ENCODE measurements at regions not wholly inside any gene's neighbourhood (a gene's known extent, or its start where the extent isn't known, plus 50 kb on each side); places are given as distances from the start of the nearest gene placed in this dataset.
"Not testable (repeated sequence)": the region's sequence is repeated elsewhere in the genome, so short reads cannot be mapped to it uniquely, and the experiment has no call there.

DNA sequence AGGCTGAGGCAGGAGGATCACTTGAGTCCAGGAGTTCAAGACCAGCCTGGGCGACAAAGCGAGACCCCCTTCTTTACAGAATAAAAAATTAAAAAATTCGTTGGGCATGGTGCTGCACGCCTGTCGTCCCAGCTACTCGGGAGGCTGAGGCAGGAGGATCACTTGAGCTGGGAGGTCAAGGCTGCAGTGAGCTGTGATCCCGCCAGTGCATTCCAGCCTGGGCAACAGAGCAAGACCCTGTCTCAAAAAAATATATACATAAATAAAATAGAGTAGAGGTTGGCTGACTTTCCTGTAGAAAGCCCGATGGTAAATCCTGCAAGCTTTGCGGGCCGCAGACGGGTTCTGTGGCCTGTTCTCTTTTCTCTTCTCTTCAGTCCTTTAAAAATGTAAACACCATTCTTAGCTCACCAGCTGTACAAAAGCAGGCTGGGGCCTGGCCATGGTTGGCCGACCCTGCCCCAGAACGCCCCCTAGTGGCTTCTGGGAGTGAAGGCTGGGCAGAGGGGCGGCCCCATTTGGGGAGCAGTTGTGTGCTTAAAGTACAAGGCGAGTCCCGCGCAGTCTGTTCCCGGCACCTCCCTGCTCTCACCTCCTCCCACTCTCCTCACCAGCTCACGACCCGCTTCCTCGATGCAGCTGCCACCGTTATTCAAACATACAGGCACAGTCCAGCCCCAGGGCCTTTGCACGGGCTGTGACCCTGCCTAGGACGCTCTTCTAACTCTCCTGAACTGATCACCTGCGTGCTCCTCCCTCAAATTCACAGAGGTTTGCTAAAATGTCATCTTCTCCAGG, 109.5 kb downstream of the CRLF3 start:
- H3K4me1 ChIP-seq (ENCODE audit: control insufficient read depth, extremely low read depth, insufficient read depth, low read length); H3K9ac ChIP-seq (ENCODE audit: control insufficient read depth, extremely low read depth, insufficient read depth, low read length); H2AFZ ChIP-seq (ENCODE audit: control insufficient read depth, low read length); H3K9me3 ChIP-seq (ENCODE audit: control insufficient read depth, low read depth, low read length); H3K36me3 ChIP-seq (ENCODE audit: control insufficient read depth in 2 of 2, extremely low read depth in 1 of 2, insufficient read depth in 2 of 2, low read length in 2 of 2); H3K9me1 ChIP-seq (ENCODE audit: control insufficient read depth, extremely low read depth, insufficient read depth, low read length); H3K27ac ChIP-seq (ENCODE audit: control insufficient read depth, insufficient read depth, low read length); H4K20me1 ChIP-seq (ENCODE audit: control insufficient read depth, extremely low read depth, insufficient read depth, low read length); dilution Hi-C loops (cut with MboI; ENCODE audit: extremely low pct_ligation_motif_present, low sequenced_read_pairs); FAIRE-seq; DNase-seq (ENCODE audit: low read depth, low spot score); H3K27me3 ChIP-seq (ENCODE audit: control insufficient read depth, extremely low read depth, insufficient read depth, low read length); H3K4me3 ChIP-seq (ENCODE audit: control insufficient read depth in 2 of 3, extremely low read depth in 1 of 3, insufficient read depth in 2 of 3, low read depth in 1 of 3, low read length in 3 of 3); H3K4me2 ChIP-seq (ENCODE audit: control insufficient read depth, extremely low read depth, insufficient read depth, low read depth, low read length): not testable (repeated sequence)
- H3K79me2 ChIP-seq (ENCODE audit: control insufficient read depth, insufficient read depth, low read length): peaks cover 32% of the 10 kb centered on the region
- TF ChIP-seq, protein P1, sequence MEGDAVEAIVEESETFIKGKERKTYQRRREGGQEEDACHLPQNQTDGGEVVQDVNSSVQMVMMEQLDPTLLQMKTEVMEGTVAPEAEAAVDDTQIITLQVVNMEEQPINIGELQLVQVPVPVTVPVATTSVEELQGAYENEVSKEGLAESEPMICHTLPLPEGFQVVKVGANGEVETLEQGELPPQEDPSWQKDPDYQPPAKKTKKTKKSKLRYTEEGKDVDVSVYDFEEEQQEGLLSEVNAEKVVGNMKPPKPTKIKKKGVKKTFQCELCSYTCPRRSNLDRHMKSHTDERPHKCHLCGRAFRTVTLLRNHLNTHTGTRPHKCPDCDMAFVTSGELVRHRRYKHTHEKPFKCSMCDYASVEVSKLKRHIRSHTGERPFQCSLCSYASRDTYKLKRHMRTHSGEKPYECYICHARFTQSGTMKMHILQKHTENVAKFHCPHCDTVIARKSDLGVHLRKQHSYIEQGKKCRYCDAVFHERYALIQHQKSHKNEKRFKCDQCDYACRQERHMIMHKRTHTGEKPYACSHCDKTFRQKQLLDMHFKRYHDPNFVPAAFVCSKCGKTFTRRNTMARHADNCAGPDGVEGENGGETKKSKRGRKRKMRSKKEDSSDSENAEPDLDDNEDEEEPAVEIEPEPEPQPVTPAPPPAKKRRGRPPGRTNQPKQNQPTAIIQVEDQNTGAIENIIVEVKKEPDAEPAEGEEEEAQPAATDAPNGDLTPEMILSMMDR (optimal IDR thresholded peaks at IDR 0.05 in 1 of 3, IDR thresholded peaks at IDR 0.05 in 1 of 3, conservative IDR thresholded peaks at IDR 0.05 in 1 of 3; ENCODE audit: extremely low read depth in 1 of 3, insufficient read depth in 2 of 3, low read length in 3 of 3): peak; percentile 35 to 55 (median 44)

DNA sequence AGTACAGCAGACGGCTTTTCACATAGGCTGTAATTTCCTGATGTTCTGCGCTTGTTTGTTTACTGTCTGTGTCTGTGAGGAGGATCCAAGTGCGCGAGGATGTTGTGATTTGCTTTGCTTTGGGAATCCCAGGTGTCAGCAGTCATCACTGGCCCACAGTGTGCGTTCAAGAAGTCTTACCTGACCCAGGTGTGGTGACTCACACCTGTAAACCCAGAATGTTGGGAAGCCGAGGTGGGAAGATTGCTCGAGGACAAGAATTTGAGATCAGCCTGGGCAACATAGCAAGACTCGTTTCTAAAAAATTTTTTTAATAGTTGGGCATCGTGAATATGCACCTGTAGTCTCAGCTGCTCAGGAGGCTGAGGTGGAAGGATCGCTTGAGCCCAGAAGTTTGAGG, 110.7 kb downstream of the CRLF3 start:
- dilution Hi-C loops (cut with MboI; ENCODE audit: extremely low pct_ligation_motif_present, low sequenced_read_pairs); FAIRE-seq; H3K9ac ChIP-seq (ENCODE audit: control insufficient read depth, extremely low read depth, insufficient read depth, low read length); H2AFZ ChIP-seq (ENCODE audit: control insufficient read depth, low read length); H3K27ac ChIP-seq (ENCODE audit: control insufficient read depth, insufficient read depth, low read length); H3K36me3 ChIP-seq (ENCODE audit: control insufficient read depth in 2 of 2, extremely low read depth in 1 of 2, insufficient read depth in 2 of 2, low read length in 2 of 2); DNase-seq (ENCODE audit: low read depth, low spot score); H3K4me2 ChIP-seq (ENCODE audit: control insufficient read depth, extremely low read depth, insufficient read depth, low read depth, low read length); H3K4me1 ChIP-seq (ENCODE audit: control insufficient read depth, extremely low read depth, insufficient read depth, low read length); H3K4me3 ChIP-seq (ENCODE audit: control insufficient read depth in 2 of 3, extremely low read depth in 1 of 3, insufficient read depth in 2 of 3, low read depth in 1 of 3, low read length in 3 of 3); H3K9me3 ChIP-seq (ENCODE audit: control insufficient read depth, low read depth, low read length); H4K20me1 ChIP-seq (ENCODE audit: control insufficient read depth, extremely low read depth, insufficient read depth, low read length); H3K9me1 ChIP-seq (ENCODE audit: control insufficient read depth, extremely low read depth, insufficient read depth, low read length); H3K27me3 ChIP-seq (ENCODE audit: control insufficient read depth, extremely low read depth, insufficient read depth, low read length): not testable (repeated sequence)
- H3K79me2 ChIP-seq (ENCODE audit: control insufficient read depth, insufficient read depth, low read length): peaks cover 32% of the 10 kb centered on the region

DNA sequence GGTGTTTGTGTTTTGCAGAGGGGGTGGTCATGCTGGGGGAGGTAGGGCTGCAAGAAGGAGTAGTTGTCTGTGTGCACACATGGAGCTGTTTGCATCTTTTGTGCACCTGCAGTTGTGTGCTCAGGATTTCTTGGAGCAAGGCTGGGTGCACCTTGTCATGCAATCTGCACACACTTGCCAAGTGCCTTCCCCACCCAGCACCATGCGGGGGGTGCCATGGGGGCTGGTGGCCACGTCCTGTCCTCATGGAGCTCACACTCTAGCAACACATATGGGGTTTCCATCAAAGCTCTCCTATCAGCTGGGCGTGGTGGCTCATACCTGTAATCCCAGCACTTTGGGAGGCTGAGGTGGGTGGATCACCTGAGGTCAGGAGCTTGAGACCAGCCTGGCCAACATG, 111.6 kb downstream of the CRLF3 start:
- H3K9me3 ChIP-seq (ENCODE audit: control insufficient read depth, low read depth, low read length); DNase-seq (ENCODE audit: low read depth, low spot score); H3K4me3 ChIP-seq (ENCODE audit: control insufficient read depth in 2 of 3, extremely low read depth in 1 of 3, insufficient read depth in 2 of 3, low read depth in 1 of 3, low read length in 3 of 3); H3K9me1 ChIP-seq (ENCODE audit: control insufficient read depth, extremely low read depth, insufficient read depth, low read length); dilution Hi-C loops (cut with MboI; ENCODE audit: extremely low pct_ligation_motif_present, low sequenced_read_pairs); H3K27me3 ChIP-seq (ENCODE audit: control insufficient read depth, extremely low read depth, insufficient read depth, low read length); H3K4me1 ChIP-seq (ENCODE audit: control insufficient read depth, extremely low read depth, insufficient read depth, low read length); H2AFZ ChIP-seq (ENCODE audit: control insufficient read depth, low read length); H3K36me3 ChIP-seq (ENCODE audit: control insufficient read depth in 2 of 2, extremely low read depth in 1 of 2, insufficient read depth in 2 of 2, low read length in 2 of 2); H3K4me2 ChIP-seq (ENCODE audit: control insufficient read depth, extremely low read depth, insufficient read depth, low read depth, low read length); FAIRE-seq; H3K9ac ChIP-seq (ENCODE audit: control insufficient read depth, extremely low read depth, insufficient read depth, low read length); H4K20me1 ChIP-seq (ENCODE audit: control insufficient read depth, extremely low read depth, insufficient read depth, low read length); H3K27ac ChIP-seq (ENCODE audit: control insufficient read depth, insufficient read depth, low read length): not testable (repeated sequence)
- peaks cover 32% of the 10 kb centered on the region for H3K79me2 ChIP-seq (ENCODE audit: control insufficient read depth, insufficient read depth, low read length)

DNA sequence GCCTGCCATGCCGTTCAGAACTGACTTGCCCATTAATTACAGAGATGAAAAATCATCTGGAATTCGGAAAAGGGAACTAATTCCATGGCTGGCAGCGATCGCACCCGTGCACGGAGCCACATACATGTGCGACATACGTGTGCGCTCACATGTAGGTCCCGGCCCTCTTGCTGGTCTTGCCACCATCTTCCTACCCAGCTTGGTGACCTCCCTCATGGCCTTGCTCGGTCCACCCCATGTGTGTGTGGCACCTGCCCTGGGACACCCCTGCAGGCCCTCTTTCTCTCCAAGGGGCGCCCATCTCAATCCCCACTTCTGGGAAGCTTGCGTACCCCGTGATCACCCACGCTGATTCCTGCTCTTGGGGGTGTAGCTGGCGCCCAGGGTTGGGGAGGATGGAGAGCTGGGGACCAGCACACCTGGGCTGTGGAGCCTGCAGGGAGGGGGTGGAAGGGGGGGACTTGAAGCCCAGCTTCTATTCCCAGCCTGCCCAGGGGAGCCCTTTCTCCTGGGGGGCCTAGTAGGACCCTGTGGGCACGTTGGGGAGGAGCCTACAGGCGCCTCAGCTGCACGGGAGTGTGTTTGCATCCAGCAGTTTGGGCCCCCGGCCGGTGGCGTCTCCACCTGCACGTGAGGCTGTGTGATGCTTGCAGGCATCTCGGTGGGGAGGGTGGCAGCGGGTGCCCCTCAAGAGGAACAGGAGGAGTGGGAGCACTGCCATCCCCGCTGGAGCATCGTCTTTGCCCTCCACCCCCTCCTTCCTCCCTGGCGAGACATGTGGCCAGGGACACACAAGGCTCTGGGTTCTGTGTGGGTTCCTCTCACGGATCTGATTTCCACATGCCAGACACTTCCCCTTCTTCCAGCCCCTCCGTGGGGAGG, 112.6 kb downstream of the CRLF3 start:
- H3K36me3 ChIP-seq (ENCODE audit: control insufficient read depth in 2 of 2, extremely low read depth in 1 of 2, insufficient read depth in 2 of 2, low read length in 2 of 2); FAIRE-seq; H3K4me3 ChIP-seq (ENCODE audit: control insufficient read depth in 2 of 3, extremely low read depth in 1 of 3, insufficient read depth in 2 of 3, low read depth in 1 of 3, low read length in 3 of 3); H4K20me1 ChIP-seq (ENCODE audit: control insufficient read depth, extremely low read depth, insufficient read depth, low read length); H3K9me1 ChIP-seq (ENCODE audit: control insufficient read depth, extremely low read depth, insufficient read depth, low read length); H3K9ac ChIP-seq (ENCODE audit: control insufficient read depth, extremely low read depth, insufficient read depth, low read length); H2AFZ ChIP-seq (ENCODE audit: control insufficient read depth, low read length); dilution Hi-C loops (cut with MboI; ENCODE audit: extremely low pct_ligation_motif_present, low sequenced_read_pairs); H3K9me3 ChIP-seq (ENCODE audit: control insufficient read depth, low read depth, low read length); H3K27ac ChIP-seq (ENCODE audit: control insufficient read depth, insufficient read depth, low read length); H3K27me3 ChIP-seq (ENCODE audit: control insufficient read depth, extremely low read depth, insufficient read depth, low read length); H3K4me1 ChIP-seq (ENCODE audit: control insufficient read depth, extremely low read depth, insufficient read depth, low read length); DNase-seq (ENCODE audit: low read depth, low spot score); H3K4me2 ChIP-seq (ENCODE audit: control insufficient read depth, extremely low read depth, insufficient read depth, low read depth, low read length): not testable (repeated sequence)
- peaks cover 26% of the 10 kb centered on the region for H3K79me2 ChIP-seq (ENCODE audit: control insufficient read depth, insufficient read depth, low read length)

All from keratinocyte (primary cell).